HG02870 (cell line): ENCODE measurements at regions not wholly inside any gene's neighbourhood (a gene's known extent, or its start where the extent isn't known, plus 50 kb on each side); places are given as distances from the start of the nearest gene placed in this dataset.
"Not testable (repeated sequence)": the region's sequence is repeated elsewhere in the genome, so short reads cannot be mapped to it uniquely, and the experiment has no call there.

Experiments used
- ATAC-seq: cut with Tn5 transposase; IDR thresholded peaks from one replicate; pipeline ENCODE4 v1.9.1; 2021; ENCODE audit warnings: mild to moderate bottlenecking, moderate library complexity; ENCODE audit not compliant: unreplicated experiment

- no peak for ATAC-seq
These were observed 57.1 kb upstream of the EOMES start for GRCh38 chr3:27779176-27779575.

- ATAC-seq = no peak
These were observed 67.3 kb upstream of the EOMES start for GRCh38 chr3:27789420-27789819.

GRCh38 chr3:27791956-27792355, 69.8 kb upstream of the EOMES start:
- no peak for ATAC-seq

- no peak for ATAC-seq
These were observed 70.7 kb upstream of the EOMES start for GRCh38 chr3:27792869-27793268.

- ATAC-seq = no peak
These were observed 72.1 kb upstream of the EOMES start for GRCh38 chr3:27794211-27794610.

- no peak for ATAC-seq
These were observed 74.3 kb upstream of the EOMES start for GRCh38 chr3:27796365-27796875.

GRCh38 chr3:27797773-27798172, 75.7 kb upstream of the EOMES start:
- ATAC-seq = no peak

- ATAC-seq = no peak
These were observed 78.1 kb upstream of the EOMES start for GRCh38 chr3:27800261-27800660.

- no peak for ATAC-seq
These were observed 80.3 kb upstream of the EOMES start for GRCh38 chr3:27802425-27802824.

- no peak for ATAC-seq
These were observed 80.7 kb upstream of the EOMES start for GRCh38 chr3:27802849-27803248.

- ATAC-seq = no peak
These were observed 83.2 kb upstream of the EOMES start for GRCh38 chr3:27805282-27805681.

- ATAC-seq = no peak
These were observed 91.1 kb upstream of the EOMES start for GRCh38 chr3:27813255-27813654.

- ATAC-seq = not testable (repeated sequence)
These were observed 99.5 kb upstream of the EOMES start for GRCh38 chr3:27821609-27822008.

- ATAC-seq = no peak
These were observed 102.4 kb upstream of the EOMES start for GRCh38 chr3:27824312-27825200.

- no peak for ATAC-seq
These were observed 104.3 kb upstream of the EOMES start for GRCh38 chr3:27826448-27826847.

- no peak for ATAC-seq
These were observed 104.9 kb upstream of the EOMES start for GRCh38 chr3:27827041-27827440.

GRCh38 chr3:27840807-27841594, 118.9 kb upstream of the EOMES start:
- ATAC-seq = no peak

GRCh38 chr3:27844052-27844675, 122.0 kb upstream of the EOMES start:
- ATAC-seq = no peak

GRCh38 chr3:27847697-27848096, 125.6 kb upstream of the EOMES start:
- ATAC-seq = no peak

- ATAC-seq = no peak
These were observed 126.7 kb upstream of the EOMES start for GRCh38 chr3:27848826-27849225.

GRCh38 chr3:27859821-27860220, 137.7 kb upstream of the EOMES start:
- no peak for ATAC-seq
